HG03460 (cell line): ENCODE measurements at regions not wholly inside any gene's neighbourhood (a gene's known extent, or its start where the extent isn't known, plus 50 kb on each side); places are given as distances from the start of the nearest gene placed in this dataset.

Experiments used
- ATAC-seq: cut with Tn5 transposase; IDR thresholded peaks from one replicate; pipeline ENCODE4 v1.9.1; 2021; ENCODE audit not compliant: unreplicated experiment

GRCh38 chr4:14087921-14088320, 460.4 kb upstream of the BOD1L1 start:
- no peak for ATAC-seq

- ATAC-seq = no peak
These were observed 464.0 kb upstream of the BOD1L1 start for GRCh38 chr4:14091531-14091930.

GRCh38 chr4:14091966-14092365, 464.4 kb upstream of the BOD1L1 start:
- no peak for ATAC-seq

GRCh38 chr4:14092741-14093140, 465.2 kb upstream of the BOD1L1 start:
- ATAC-seq = no peak

GRCh38 chr4:14095831-14096230, 468.3 kb upstream of the BOD1L1 start:
- no peak for ATAC-seq

- no peak for ATAC-seq
These were observed 469.0 kb upstream of the BOD1L1 start for GRCh38 chr4:14096396-14096965.

- no peak for ATAC-seq
These were observed 472.8 kb upstream of the BOD1L1 start for GRCh38 chr4:14100349-14100748.

GRCh38 chr4:14110407-14110806, 482.9 kb upstream of the BOD1L1 start:
- ATAC-seq = no peak

- ATAC-seq = no peak
These were observed 484.2 kb upstream of the BOD1L1 start for GRCh38 chr4:14111730-14112181.

GRCh38 chr4:14115106-14115505, 487.6 kb upstream of the BOD1L1 start:
- no peak for ATAC-seq

GRCh38 chr4:14117575-14118238, 490.2 kb upstream of the BOD1L1 start:
- no peak for ATAC-seq

GRCh38 chr4:14124816-14125215, 497.3 kb upstream of the BOD1L1 start:
- ATAC-seq = no peak

GRCh38 chr4:14125375-14126129, 498.0 kb upstream of the BOD1L1 start:
- peak; percentile 84 for ATAC-seq

- no peak for ATAC-seq
These were observed 503.0 kb upstream of the BOD1L1 start for GRCh38 chr4:14130551-14130950.

- no peak for ATAC-seq
These were observed 503.8 kb upstream of the BOD1L1 start for GRCh38 chr4:14131335-14131734.

GRCh38 chr4:14132301-14132700, 504.8 kb upstream of the BOD1L1 start:
- no peak for ATAC-seq

GRCh38 chr4:14138106-14138505, 510.6 kb upstream of the BOD1L1 start:
- no peak for ATAC-seq

- ATAC-seq = no peak
These were observed 516.4 kb upstream of the BOD1L1 start for GRCh38 chr4:14143892-14144291.

GRCh38 chr4:14149176-14150053, 521.9 kb upstream of the BOD1L1 start:
- no peak for ATAC-seq

- ATAC-seq = no peak
These were observed 523.6 kb upstream of the BOD1L1 start for GRCh38 chr4:14151101-14151500.

GRCh38 chr4:14152834-14153519, 525.5 kb upstream of the BOD1L1 start:
- peak; percentile 73 for ATAC-seq
